PFSK-1 (cell line): ENCODE measurements at regions not wholly inside any gene's neighbourhood (a gene's known extent, or its start where the extent isn't known, plus 50 kb on each side); places are given as distances from the start of the nearest gene placed in this dataset.

Experiments
- POLR2AphosphoS5 ChIP-seq: IDR thresholded peaks from 2 replicates; pipeline ENCODE4 v1.6.1; 2012; ENCODE audit warnings: low read depth, mild to moderate bottlenecking, control low read depth, low read length, moderate library complexity
- SIN3A ChIP-seq: IDR thresholded peaks from 2 replicates; pipeline ENCODE4 v1.6.1; 2012; ENCODE audit warnings: mild to moderate bottlenecking, low read length, moderate library complexity, borderline replicate concordance; ENCODE audit not compliant: insufficient read depth
- TAF1 ChIP-seq: IDR thresholded peaks from 2 replicates; pipeline ENCODE4 v1.6.1; 2012; ENCODE audit warnings: low read length, control low read depth, borderline replicate concordance; ENCODE audit not compliant: insufficient read depth
- TF ChIP-seq, protein P1 (sequence below), 2 experiments: IDR thresholded peaks; 2 replicates each; pipeline versions ENCODE4 v1.6.1 to v1.8.0; 2011 to 2012; ENCODE audit warnings: low read depth in 2 of 2, low read length in 2 of 2, control low read depth in 1 of 2, inconsistent platforms in 1 of 2, mild to moderate bottlenecking in 1 of 2, moderate library complexity in 1 of 2; ENCODE audit not compliant: insufficient read depth in 1 of 2

DNA sequence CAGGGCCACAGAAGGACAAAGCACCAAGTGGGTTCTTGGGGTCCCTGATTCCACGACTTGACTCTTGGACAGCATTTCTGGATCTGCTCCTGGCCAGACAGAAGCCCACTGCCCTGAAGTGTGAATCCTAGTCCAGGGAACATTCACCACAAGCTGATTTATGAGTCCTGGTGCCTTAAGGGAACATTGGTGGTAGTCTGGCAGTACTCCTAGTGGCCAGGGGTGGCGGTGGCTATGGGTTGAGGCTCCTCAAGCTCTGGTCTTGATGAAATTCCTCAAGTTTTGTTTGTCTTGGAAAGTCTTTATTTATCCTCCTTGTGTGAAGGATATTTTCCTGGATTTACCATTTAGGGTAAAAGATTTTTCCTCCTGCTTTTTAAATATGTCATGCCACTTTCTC lies 307.5 kb downstream of the PYDC2 start:
- TF ChIP-seq, protein P1, sequence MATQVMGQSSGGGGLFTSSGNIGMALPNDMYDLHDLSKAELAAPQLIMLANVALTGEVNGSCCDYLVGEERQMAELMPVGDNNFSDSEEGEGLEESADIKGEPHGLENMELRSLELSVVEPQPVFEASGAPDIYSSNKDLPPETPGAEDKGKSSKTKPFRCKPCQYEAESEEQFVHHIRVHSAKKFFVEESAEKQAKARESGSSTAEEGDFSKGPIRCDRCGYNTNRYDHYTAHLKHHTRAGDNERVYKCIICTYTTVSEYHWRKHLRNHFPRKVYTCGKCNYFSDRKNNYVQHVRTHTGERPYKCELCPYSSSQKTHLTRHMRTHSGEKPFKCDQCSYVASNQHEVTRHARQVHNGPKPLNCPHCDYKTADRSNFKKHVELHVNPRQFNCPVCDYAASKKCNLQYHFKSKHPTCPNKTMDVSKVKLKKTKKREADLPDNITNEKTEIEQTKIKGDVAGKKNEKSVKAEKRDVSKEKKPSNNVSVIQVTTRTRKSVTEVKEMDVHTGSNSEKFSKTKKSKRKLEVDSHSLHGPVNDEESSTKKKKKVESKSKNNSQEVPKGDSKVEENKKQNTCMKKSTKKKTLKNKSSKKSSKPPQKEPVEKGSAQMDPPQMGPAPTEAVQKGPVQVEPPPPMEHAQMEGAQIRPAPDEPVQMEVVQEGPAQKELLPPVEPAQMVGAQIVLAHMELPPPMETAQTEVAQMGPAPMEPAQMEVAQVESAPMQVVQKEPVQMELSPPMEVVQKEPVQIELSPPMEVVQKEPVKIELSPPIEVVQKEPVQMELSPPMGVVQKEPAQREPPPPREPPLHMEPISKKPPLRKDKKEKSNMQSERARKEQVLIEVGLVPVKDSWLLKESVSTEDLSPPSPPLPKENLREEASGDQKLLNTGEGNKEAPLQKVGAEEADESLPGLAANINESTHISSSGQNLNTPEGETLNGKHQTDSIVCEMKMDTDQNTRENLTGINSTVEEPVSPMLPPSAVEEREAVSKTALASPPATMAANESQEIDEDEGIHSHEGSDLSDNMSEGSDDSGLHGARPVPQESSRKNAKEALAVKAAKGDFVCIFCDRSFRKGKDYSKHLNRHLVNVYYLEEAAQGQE (IDR thresholded peaks at IDR 0.05; ENCODE audit: insufficient read depth in 1 of 2, low read depth in 2 of 2, low read length in 2 of 2): no peak
- no peak for TF ChIP-seq POLR2AphosphoS5
- no peak for TF ChIP-seq TAF1
- no peak for TF ChIP-seq SIN3A
